ENCODE measurements at regions not wholly inside any gene's neighbourhood (a gene's known extent, or its start where the extent isn't known, plus 50 kb on each side); places are given as distances from the start of the nearest gene placed in this dataset.
"Not testable (repeated sequence)": the region's sequence is repeated elsewhere in the genome, so short reads cannot be mapped to it uniquely, and the experiment has no call there.

GRCh38 chr9:135173066-135173465, 85.6 kb downstream of the OLFM1 start:
- H3K27me3 ChIP-seq (ENCODE audit: control insufficient read depth, insufficient read depth, low read length) = peaks cover 3% of the 10 kb centered on the region
- H3K9me3 ChIP-seq (ENCODE audit: control insufficient read depth, low read depth, low read length) = no peaks in the 10 kb centered on the region
- no CpG with 5 or more reads among the region's 6 CpGs for WGBS (ENCODE audit: insufficient coverage, low lambda C conversion rate)
- no peak for DNase-seq
- H3K27ac ChIP-seq (ENCODE audit: low read length) = no peak overlapping the region
- no peaks in the 10 kb centered on the region for H3K36me3 ChIP-seq (ENCODE audit: control insufficient read depth, insufficient read depth, low read length)
- H3K4me3 ChIP-seq (ENCODE audit: low read length) = no peak overlapping the region
- H3K4me1 ChIP-seq (ENCODE audit: control insufficient read depth, insufficient read depth, low read length) = no peaks in the 10 kb centered on the region

GRCh38 chr9:135174248-135174647, 86.8 kb downstream of the OLFM1 start:
- H3K27me3 ChIP-seq (ENCODE audit: control insufficient read depth, insufficient read depth, low read length) = peaks cover 3% of the 10 kb centered on the region
- no peaks in the 10 kb centered on the region for H3K36me3 ChIP-seq (ENCODE audit: control insufficient read depth, insufficient read depth, low read length)
- no CpG with 5 or more reads among the region's 6 CpGs for WGBS (ENCODE audit: insufficient coverage, low lambda C conversion rate)
- H3K4me1 ChIP-seq (ENCODE audit: control insufficient read depth, insufficient read depth, low read length) = no peaks in the 10 kb centered on the region
- H3K27ac ChIP-seq (ENCODE audit: low read length) = no peak overlapping the region
- H3K4me3 ChIP-seq (ENCODE audit: low read length) = no peak overlapping the region
- H3K9me3 ChIP-seq (ENCODE audit: control insufficient read depth, low read depth, low read length) = no peaks in the 10 kb centered on the region
- DNase-seq = no peak

- peaks cover 3% of the 10 kb centered on the region for H3K27me3 ChIP-seq (ENCODE audit: control insufficient read depth, insufficient read depth, low read length)
- no CpG with 5 or more reads among the region's 11 CpGs for WGBS (ENCODE audit: insufficient coverage, low lambda C conversion rate)
- H3K27ac ChIP-seq (ENCODE audit: low read length) = no peak overlapping the region
- no peak for DNase-seq
- H3K4me3 ChIP-seq (ENCODE audit: low read length) = no peak overlapping the region
- H3K9me3 ChIP-seq (ENCODE audit: control insufficient read depth, low read depth, low read length) = no peaks in the 10 kb centered on the region
- no peaks in the 10 kb centered on the region for H3K4me1 ChIP-seq (ENCODE audit: control insufficient read depth, insufficient read depth, low read length)
- no peaks in the 10 kb centered on the region for H3K36me3 ChIP-seq (ENCODE audit: control insufficient read depth, insufficient read depth, low read length)
Measured at GRCh38 chr9:135174981-135175380, 87.5 kb downstream of the OLFM1 start.

- no peaks in the 10 kb centered on the region for H3K9me3 ChIP-seq (ENCODE audit: control insufficient read depth, low read depth, low read length)
- no peak overlapping the region for H3K4me3 ChIP-seq (ENCODE audit: low read length)
- no peaks in the 10 kb centered on the region for H3K36me3 ChIP-seq (ENCODE audit: control insufficient read depth, insufficient read depth, low read length)
- WGBS (ENCODE audit: insufficient coverage, low lambda C conversion rate) = no CpG with 5 or more reads among the region's 20 CpGs
- H3K27me3 ChIP-seq (ENCODE audit: control insufficient read depth, insufficient read depth, low read length) = peaks cover 3% of the 10 kb centered on the region
- no peak overlapping the region for H3K27ac ChIP-seq (ENCODE audit: low read length)
- no peak for DNase-seq
- no peaks in the 10 kb centered on the region for H3K4me1 ChIP-seq (ENCODE audit: control insufficient read depth, insufficient read depth, low read length)
Measured at GRCh38 chr9:135176284-135176683, 88.8 kb downstream of the OLFM1 start.

GRCh38 chr9:135177562-135177961, 90.1 kb downstream of the OLFM1 start:
- DNase-seq; H3K9me3 ChIP-seq (ENCODE audit: control insufficient read depth, low read depth, low read length); H3K4me1 ChIP-seq (ENCODE audit: control insufficient read depth, insufficient read depth, low read length); H3K27me3 ChIP-seq (ENCODE audit: control insufficient read depth, insufficient read depth, low read length); H3K27ac ChIP-seq (ENCODE audit: low read length); H3K36me3 ChIP-seq (ENCODE audit: control insufficient read depth, insufficient read depth, low read length); H3K4me3 ChIP-seq (ENCODE audit: low read length): not testable (repeated sequence)
- WGBS (ENCODE audit: insufficient coverage, low lambda C conversion rate) = no CpG with 5 or more reads among the region's 2 CpGs

GRCh38 chr9:135178498-135178897, 91.0 kb downstream of the OLFM1 start:
- H3K4me3 ChIP-seq (ENCODE audit: low read length) = no peak overlapping the region
- no peak for DNase-seq
- H3K4me1 ChIP-seq (ENCODE audit: control insufficient read depth, insufficient read depth, low read length) = no peaks in the 10 kb centered on the region
- WGBS (ENCODE audit: insufficient coverage, low lambda C conversion rate) = no CpG with 5 or more reads among the region's 10 CpGs
- no peak overlapping the region for H3K27ac ChIP-seq (ENCODE audit: low read length)
- H3K27me3 ChIP-seq (ENCODE audit: control insufficient read depth, insufficient read depth, low read length) = peaks cover 2% of the 10 kb centered on the region
- no peaks in the 10 kb centered on the region for H3K36me3 ChIP-seq (ENCODE audit: control insufficient read depth, insufficient read depth, low read length)
- no peaks in the 10 kb centered on the region for H3K9me3 ChIP-seq (ENCODE audit: control insufficient read depth, low read depth, low read length)

- H3K4me1 ChIP-seq (ENCODE audit: control insufficient read depth, insufficient read depth, low read length) = no peaks in the 10 kb centered on the region
- H3K4me3 ChIP-seq (ENCODE audit: low read length) = no peak overlapping the region
- H3K9me3 ChIP-seq (ENCODE audit: control insufficient read depth, low read depth, low read length) = no peaks in the 10 kb centered on the region
- WGBS (ENCODE audit: insufficient coverage, low lambda C conversion rate) = no CpG with 5 or more reads among the region's 10 CpGs
- peaks cover 3% of the 10 kb centered on the region for H3K27me3 ChIP-seq (ENCODE audit: control insufficient read depth, insufficient read depth, low read length)
- no peak overlapping the region for H3K27ac ChIP-seq (ENCODE audit: low read length)
- no peak for DNase-seq
- H3K36me3 ChIP-seq (ENCODE audit: control insufficient read depth, insufficient read depth, low read length) = no peaks in the 10 kb centered on the region
Measured at GRCh38 chr9:135179041-135179440, 91.6 kb downstream of the OLFM1 start.

- no peaks in the 10 kb centered on the region for H3K9me3 ChIP-seq (ENCODE audit: control insufficient read depth, low read depth, low read length)
- H3K36me3 ChIP-seq (ENCODE audit: control insufficient read depth, insufficient read depth, low read length) = no peaks in the 10 kb centered on the region
- no peak for DNase-seq
- H3K4me3 ChIP-seq (ENCODE audit: low read length) = no peak overlapping the region
- H3K27ac ChIP-seq (ENCODE audit: low read length) = no peak overlapping the region
- H3K27me3 ChIP-seq (ENCODE audit: control insufficient read depth, insufficient read depth, low read length) = peaks cover 9% of the 10 kb centered on the region
- WGBS (ENCODE audit: insufficient coverage, low lambda C conversion rate) = no CpG with 5 or more reads among the region's 9 CpGs
- no peaks in the 10 kb centered on the region for H3K4me1 ChIP-seq (ENCODE audit: control insufficient read depth, insufficient read depth, low read length)
Measured at GRCh38 chr9:135179976-135180375, 92.5 kb downstream of the OLFM1 start.

GRCh38 chr9:135180586-135180985, 93.1 kb downstream of the OLFM1 start:
- H3K4me3 ChIP-seq (ENCODE audit: low read length) = no peak overlapping the region
- DNase-seq = no peak
- H3K36me3 ChIP-seq (ENCODE audit: control insufficient read depth, insufficient read depth, low read length) = no peaks in the 10 kb centered on the region
- H3K4me1 ChIP-seq (ENCODE audit: control insufficient read depth, insufficient read depth, low read length) = no peaks in the 10 kb centered on the region
- peaks cover 11% of the 10 kb centered on the region for H3K27me3 ChIP-seq (ENCODE audit: control insufficient read depth, insufficient read depth, low read length)
- no CpG with 5 or more reads among the region's 4 CpGs for WGBS (ENCODE audit: insufficient coverage, low lambda C conversion rate)
- H3K27ac ChIP-seq (ENCODE audit: low read length) = no peak overlapping the region
- no peaks in the 10 kb centered on the region for H3K9me3 ChIP-seq (ENCODE audit: control insufficient read depth, low read depth, low read length)

- H3K36me3 ChIP-seq (ENCODE audit: control insufficient read depth, insufficient read depth, low read length) = no peaks in the 10 kb centered on the region
- WGBS (ENCODE audit: insufficient coverage, low lambda C conversion rate) = no CpG with 5 or more reads among the region's 11 CpGs
- DNase-seq = peak in 1 of 2 donors; percentile 3
- H3K4me1 ChIP-seq (ENCODE audit: control insufficient read depth, insufficient read depth, low read length) = no peaks in the 10 kb centered on the region
- H3K9me3 ChIP-seq (ENCODE audit: control insufficient read depth, low read depth, low read length) = no peaks in the 10 kb centered on the region
- H3K27me3 ChIP-seq (ENCODE audit: control insufficient read depth, insufficient read depth, low read length) = peaks cover 14% of the 10 kb centered on the region
- no peak overlapping the region for H3K27ac ChIP-seq (ENCODE audit: low read length)
- no peak overlapping the region for H3K4me3 ChIP-seq (ENCODE audit: low read length)
Measured at GRCh38 chr9:135181336-135181735, 93.9 kb downstream of the OLFM1 start.

- DNase-seq; H3K4me1 ChIP-seq (ENCODE audit: control insufficient read depth, insufficient read depth, low read length); H3K4me3 ChIP-seq (ENCODE audit: low read length); H3K9me3 ChIP-seq (ENCODE audit: control insufficient read depth, low read depth, low read length); H3K27ac ChIP-seq (ENCODE audit: low read length); H3K36me3 ChIP-seq (ENCODE audit: control insufficient read depth, insufficient read depth, low read length): not testable (repeated sequence)
- H3K27me3 ChIP-seq (ENCODE audit: control insufficient read depth, insufficient read depth, low read length) = peaks cover 14% of the 10 kb centered on the region
- no CpG with 5 or more reads among the region's 10 CpGs for WGBS (ENCODE audit: insufficient coverage, low lambda C conversion rate)
Measured at GRCh38 chr9:135181841-135182240, 94.4 kb downstream of the OLFM1 start.

Data from large intestine (tissue), 3 donors.